ENCODE measurements at regions not wholly inside any gene's neighbourhood (a gene's known extent, or its start where the extent isn't known, plus 50 kb on each side); places are given as distances from the start of the nearest gene placed in this dataset.

DNA sequence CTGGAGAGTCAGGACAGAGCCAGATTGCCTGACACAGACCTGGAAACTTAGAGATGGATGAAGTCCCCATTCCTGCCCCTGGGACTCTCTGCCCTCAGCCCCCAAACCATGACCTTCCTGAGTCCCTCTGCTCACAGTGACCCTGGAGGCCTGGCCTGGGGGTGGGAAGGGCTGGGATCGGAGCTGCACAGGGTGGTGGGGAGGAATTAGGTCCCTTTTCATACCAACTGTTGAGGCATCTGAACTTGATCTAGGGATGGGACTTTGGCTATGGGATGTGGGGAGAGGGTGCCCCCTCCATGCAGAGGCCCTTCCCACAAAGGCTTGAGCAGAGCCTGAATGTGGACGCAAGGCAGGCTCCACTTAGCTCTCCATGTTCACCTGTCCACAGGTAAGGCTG is 144.1 kb downstream of the MRPL14 start:
- TF ChIP-seq, protein P1, sequence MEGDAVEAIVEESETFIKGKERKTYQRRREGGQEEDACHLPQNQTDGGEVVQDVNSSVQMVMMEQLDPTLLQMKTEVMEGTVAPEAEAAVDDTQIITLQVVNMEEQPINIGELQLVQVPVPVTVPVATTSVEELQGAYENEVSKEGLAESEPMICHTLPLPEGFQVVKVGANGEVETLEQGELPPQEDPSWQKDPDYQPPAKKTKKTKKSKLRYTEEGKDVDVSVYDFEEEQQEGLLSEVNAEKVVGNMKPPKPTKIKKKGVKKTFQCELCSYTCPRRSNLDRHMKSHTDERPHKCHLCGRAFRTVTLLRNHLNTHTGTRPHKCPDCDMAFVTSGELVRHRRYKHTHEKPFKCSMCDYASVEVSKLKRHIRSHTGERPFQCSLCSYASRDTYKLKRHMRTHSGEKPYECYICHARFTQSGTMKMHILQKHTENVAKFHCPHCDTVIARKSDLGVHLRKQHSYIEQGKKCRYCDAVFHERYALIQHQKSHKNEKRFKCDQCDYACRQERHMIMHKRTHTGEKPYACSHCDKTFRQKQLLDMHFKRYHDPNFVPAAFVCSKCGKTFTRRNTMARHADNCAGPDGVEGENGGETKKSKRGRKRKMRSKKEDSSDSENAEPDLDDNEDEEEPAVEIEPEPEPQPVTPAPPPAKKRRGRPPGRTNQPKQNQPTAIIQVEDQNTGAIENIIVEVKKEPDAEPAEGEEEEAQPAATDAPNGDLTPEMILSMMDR (IDR thresholded peaks at IDR 0.05 in 4 of 5, conservative IDR thresholded peaks at IDR 0.05 in 1 of 5), result no peak
- no peak for TF ChIP-seq POLR2A (IDR thresholded peaks at IDR 0.05)
